ENCODE measurements at regions not wholly inside any gene's neighbourhood (a gene's known extent, or its start where the extent isn't known, plus 50 kb on each side); places are given as distances from the start of the nearest gene placed in this dataset.

GRCh38 chr12:22792138-22792537, 167.2 kb downstream of the ETNK1 start:
- 51% methylated on average over 4 of the region's 4 CpGs for WGBS
- H3K4me1 ChIP-seq (ENCODE audit: control insufficient read depth, insufficient read depth, low read length), result no peaks in the 10 kb centered on the region
- H3K9me3 ChIP-seq (ENCODE audit: control insufficient read depth, low read length), result no peaks in the 10 kb centered on the region
- ATAC-seq, result no peak
- intact Hi-C loops (cut with DNase I), result no loop called here
- no peaks in the 10 kb centered on the region for H3K27me3 ChIP-seq (ENCODE audit: control insufficient read depth, insufficient read depth)
- no peak overlapping the region for H3K27ac ChIP-seq (ENCODE audit: low read length)
- H3K4me3 ChIP-seq (ENCODE audit: low read length), result no peak overlapping the region
- DNase-seq, result no peak

GRCh38 chr12:22794017-22794416, 169.0 kb downstream of the ETNK1 start:
- ATAC-seq (no peak), DNase-seq (no peak)
- Histone ChIP-seq H3K9me3 (ENCODE audit: control insufficient read depth, low read length) (no peaks in the 10 kb centered on the region), H3K4me3 (ENCODE audit: low read length) (no peak overlapping the region), H3K4me1 (ENCODE audit: control insufficient read depth, insufficient read depth, low read length) (no peaks in the 10 kb centered on the region), H3K27me3 (ENCODE audit: control insufficient read depth, insufficient read depth) (no peaks in the 10 kb centered on the region), H3K27ac (ENCODE audit: low read length) (no peak overlapping the region)
- intact Hi-C loops (cut with DNase I), result no loop called here
- WGBS, result 97% methylated on average over 1 of the region's 1 CpG

- Histone ChIP-seq H3K9me3 (ENCODE audit: control insufficient read depth, low read length) (no peaks in the 10 kb centered on the region), H3K27me3 (ENCODE audit: control insufficient read depth, insufficient read depth) (no peaks in the 10 kb centered on the region), H3K4me3 (ENCODE audit: low read length) (no peak overlapping the region), H3K27ac (ENCODE audit: low read length) (no peak overlapping the region), H3K4me1 (ENCODE audit: control insufficient read depth, insufficient read depth, low read length) (no peaks in the 10 kb centered on the region)
- DNase-seq (no peak), ATAC-seq (no peak)
- intact Hi-C loops (cut with DNase I), result no loop called here
- 63% methylated on average over 4 of the region's 4 CpGs for WGBS
Observed at GRCh38 chr12:22796941-22797630, 172.1 kb downstream of the ETNK1 start.

- Histone ChIP-seq H3K4me3 (ENCODE audit: low read length) (no peak overlapping the region), H3K9me3 (ENCODE audit: control insufficient read depth, low read length) (no peaks in the 10 kb centered on the region), H3K27ac (ENCODE audit: low read length) (no peak overlapping the region), H3K4me1 (ENCODE audit: control insufficient read depth, insufficient read depth, low read length) (no peaks in the 10 kb centered on the region), H3K27me3 (ENCODE audit: control insufficient read depth, insufficient read depth) (no peaks in the 10 kb centered on the region)
- 48% methylated on average over 2 of the region's 2 CpGs for WGBS
- DNase-seq (no peak), ATAC-seq (no peak)
- intact Hi-C loops (cut with DNase I), result no loop called here
Observed at GRCh38 chr12:22797701-22798100, 172.7 kb downstream of the ETNK1 start.

GRCh38 chr12:22798116-22798515, 173.1 kb downstream of the ETNK1 start:
- ATAC-seq (no peak), DNase-seq (no peak)
- Histone ChIP-seq H3K4me1 (ENCODE audit: control insufficient read depth, insufficient read depth, low read length) (no peaks in the 10 kb centered on the region), H3K27ac (ENCODE audit: low read length) (no peak overlapping the region), H3K9me3 (ENCODE audit: control insufficient read depth, low read length) (no peaks in the 10 kb centered on the region), H3K27me3 (ENCODE audit: control insufficient read depth, insufficient read depth) (no peaks in the 10 kb centered on the region), H3K4me3 (ENCODE audit: low read length) (no peak overlapping the region)
- 79% methylated on average over 3 of the region's 3 CpGs for WGBS
- intact Hi-C loops (cut with DNase I), result no loop called here

- Histone ChIP-seq H3K27ac (ENCODE audit: low read length) (no peak overlapping the region), H3K4me3 (ENCODE audit: low read length) (no peak overlapping the region), H3K9me3 (ENCODE audit: control insufficient read depth, low read length) (no peaks in the 10 kb centered on the region), H3K27me3 (ENCODE audit: control insufficient read depth, insufficient read depth) (no peaks in the 10 kb centered on the region), H3K4me1 (ENCODE audit: control insufficient read depth, insufficient read depth, low read length) (no peaks in the 10 kb centered on the region)
- DNase-seq (no peak), ATAC-seq (no peak)
- intact Hi-C loops (cut with DNase I), result no loop called here
- 75% methylated on average over 2 of the region's 2 CpGs for WGBS
Observed at GRCh38 chr12:22799503-22799902, 174.5 kb downstream of the ETNK1 start.

GRCh38 chr12:22800332-22800731, 175.4 kb downstream of the ETNK1 start:
- 66% methylated on average over 2 of the region's 2 CpGs for WGBS
- no peak overlapping the region for H3K4me3 ChIP-seq (ENCODE audit: low read length)
- DNase-seq (no peak), ATAC-seq (no peak)
- no peaks in the 10 kb centered on the region for H3K9me3 ChIP-seq (ENCODE audit: control insufficient read depth, low read length)
- H3K27me3 ChIP-seq (ENCODE audit: control insufficient read depth, insufficient read depth), result no peaks in the 10 kb centered on the region
- no peak overlapping the region for H3K27ac ChIP-seq (ENCODE audit: low read length)
- intact Hi-C loops (cut with DNase I), result no loop called here
- no peaks in the 10 kb centered on the region for H3K4me1 ChIP-seq (ENCODE audit: control insufficient read depth, insufficient read depth, low read length)

- intact Hi-C loops (cut with DNase I), result no loop called here
- no peaks in the 10 kb centered on the region for H3K27me3 ChIP-seq (ENCODE audit: control insufficient read depth, insufficient read depth)
- DNase-seq (no peak), ATAC-seq (no peak)
- H3K4me1 ChIP-seq (ENCODE audit: control insufficient read depth, insufficient read depth, low read length), result no peaks in the 10 kb centered on the region
- H3K4me3 ChIP-seq (ENCODE audit: low read length), result no peak overlapping the region
- H3K27ac ChIP-seq (ENCODE audit: low read length), result no peak overlapping the region
- H3K9me3 ChIP-seq (ENCODE audit: control insufficient read depth, low read length), result no peaks in the 10 kb centered on the region
- WGBS, result 63% methylated on average over 4 of the region's 4 CpGs
Observed at GRCh38 chr12:22802883-22803630, 178.1 kb downstream of the ETNK1 start.

- Histone ChIP-seq H3K4me3 (ENCODE audit: low read length) (no peak overlapping the region), H3K4me1 (ENCODE audit: control insufficient read depth, insufficient read depth, low read length) (no peaks in the 10 kb centered on the region), H3K27me3 (ENCODE audit: control insufficient read depth, insufficient read depth) (no peaks in the 10 kb centered on the region), H3K27ac (ENCODE audit: low read length) (no peak overlapping the region), H3K9me3 (ENCODE audit: control insufficient read depth, low read length) (no peaks in the 10 kb centered on the region)
- intact Hi-C loops (cut with DNase I), result no loop called here
- peak in 1 of 3 donors; percentile 21 for DNase-seq
- 82% methylated on average over 6 of the region's 6 CpGs for WGBS
- no peak for ATAC-seq
Observed at GRCh38 chr12:22803725-22804124, 178.8 kb downstream of the ETNK1 start.

- DNase-seq (no peak), ATAC-seq (no peak)
- no peaks in the 10 kb centered on the region for H3K9me3 ChIP-seq (ENCODE audit: control insufficient read depth, low read length)
- H3K4me3 ChIP-seq (ENCODE audit: low read length), result no peak overlapping the region
- no peaks in the 10 kb centered on the region for H3K4me1 ChIP-seq (ENCODE audit: control insufficient read depth, insufficient read depth, low read length)
- WGBS, result 84% methylated on average over 2 of the region's 2 CpGs
- intact Hi-C loops (cut with DNase I), result no loop called here
- no peak overlapping the region for H3K27ac ChIP-seq (ENCODE audit: low read length)
- no peaks in the 10 kb centered on the region for H3K27me3 ChIP-seq (ENCODE audit: control insufficient read depth, insufficient read depth)
Observed at GRCh38 chr12:22808860-22809259, 183.9 kb downstream of the ETNK1 start.

- no peak overlapping the region for H3K4me3 ChIP-seq (ENCODE audit: low read length)
- H3K27ac ChIP-seq (ENCODE audit: low read length), result no peak overlapping the region
- no peaks in the 10 kb centered on the region for H3K9me3 ChIP-seq (ENCODE audit: control insufficient read depth, low read length)
- H3K4me1 ChIP-seq (ENCODE audit: control insufficient read depth, insufficient read depth, low read length), result no peaks in the 10 kb centered on the region
- ATAC-seq (no peak), DNase-seq (no peak)
- intact Hi-C loops (cut with DNase I), result no loop called here
- no peaks in the 10 kb centered on the region for H3K27me3 ChIP-seq (ENCODE audit: control insufficient read depth, insufficient read depth)
- WGBS, result 70% methylated on average over 2 of the region's 2 CpGs
Observed at GRCh38 chr12:22810036-22810435, 185.1 kb downstream of the ETNK1 start.

Data from right cardiac atrium (tissue), 5 donors.